ENCODE measurements at regions not wholly inside any gene's neighbourhood (a gene's known extent, or its start where the extent isn't known, plus 50 kb on each side); places are given as distances from the start of the nearest gene placed in this dataset.

GRCh38 chr3:153973722-153974265 lies 147.4 kb upstream of the ARHGEF26 start:
- no peak for TF ChIP-seq CTCF (IDR thresholded peaks at IDR 0.05)
- no peak for TF ChIP-seq POLR2A (IDR thresholded peaks at IDR 0.05)

Measured in adrenal gland (tissue), 5 donors.